ENCODE measurements at regions not wholly inside any gene's neighbourhood (a gene's known extent, or its start where the extent isn't known, plus 50 kb on each side); places are given as distances from the start of the nearest gene placed in this dataset.

- TF ChIP-seq CTCF (IDR thresholded peaks at IDR 0.05) (no peak), POLR2A (IDR thresholded peaks at IDR 0.05) (no peak)
These were observed 853.7 kb downstream of the MCTP2 start for GRCh38 chr15:95085056-95085455.

All from uterus (tissue), 2 donors.